HUES6 (cell line): ENCODE measurements at regions not wholly inside any gene's neighbourhood (a gene's known extent, or its start where the extent isn't known, plus 50 kb on each side); places are given as distances from the start of the nearest gene placed in this dataset.
"Not testable (repeated sequence)": the region's sequence is repeated elsewhere in the genome, so short reads cannot be mapped to it uniquely, and the experiment has no call there.

Source experiments
- H3K27ac ChIP-seq: 2 replicates; pipeline ENCODE4 v1.7.0; 2013; ENCODE audit warnings: low read depth, mild to moderate bottlenecking, low read length, inconsistent platforms
- H3K27me3 ChIP-seq: 2 replicates; pipeline ENCODE4 v1.6.1; 2013; ENCODE audit warnings: low read length; ENCODE audit not compliant: control insufficient read depth, insufficient read depth
- H3K36me3 ChIP-seq: 2 replicates; pipeline ENCODE4 v1.6.1; 2013; ENCODE audit warnings: low read length; ENCODE audit not compliant: control insufficient read depth, insufficient read depth
- H3K4me1 ChIP-seq: 2 replicates; pipeline ENCODE4 v1.6.1; 2013; ENCODE audit warnings: low read length; ENCODE audit not compliant: control insufficient read depth, insufficient read depth
- H3K4me3 ChIP-seq: 2 replicates; pipeline ENCODE4 v1.5.1; 2013; ENCODE audit warnings: low read depth, low read length
- H3K9ac ChIP-seq: one replicate; pipeline ENCODE4 v1.6.1; 2013; ENCODE audit warnings: mild to moderate bottlenecking, low read length
- H3K9me3 ChIP-seq: 2 replicates; pipeline ENCODE4 v1.6.1; 2013; ENCODE audit warnings: low read depth, low read length; ENCODE audit not compliant: control insufficient read depth, insufficient read depth

GRCh38 chr15:77863491-77864105, 213.9 kb downstream of the TBC1D2B start:
- Histone ChIP-seq H3K27ac (no peak overlapping the region), H3K9ac (no peak overlapping the region), H3K4me3 (no peak overlapping the region), H3K9me3 (no peaks in the 10 kb centered on the region), H3K27me3 (no peaks in the 10 kb centered on the region), H3K36me3 (no peaks in the 10 kb centered on the region), H3K4me1 (peaks cover 18% of the 10 kb centered on the region; the same call in 1 of the 2 replicates)

- Histone ChIP-seq H3K36me3 (no peaks in the 10 kb centered on the region), H3K4me3 (no peak overlapping the region), H3K9me3 (no peaks in the 10 kb centered on the region), H3K27ac (no peak overlapping the region), H3K9ac (no peak overlapping the region), H3K4me1 (peaks cover 18% of the 10 kb centered on the region; the same call in 1 of the 2 replicates), H3K27me3 (no peaks in the 10 kb centered on the region)
Measured at GRCh38 chr15:77862651-77863104, 214.8 kb downstream of the TBC1D2B start.

- H3K4me3 ChIP-seq, H3K27me3 ChIP-seq, H3K9me3 ChIP-seq, H3K9ac ChIP-seq, H3K36me3 ChIP-seq, H3K27ac ChIP-seq: not testable (repeated sequence)
- peaks cover 18% of the 10 kb centered on the region; the same call in 1 of the 2 replicates for H3K4me1 ChIP-seq
Measured at GRCh38 chr15:77861997-77862635, 215.4 kb downstream of the TBC1D2B start.

GRCh38 chr15:77860071-77860691, 217.3 kb downstream of the TBC1D2B start:
- H3K4me3 ChIP-seq, result no peak overlapping the region
- H3K27ac ChIP-seq, result no peak overlapping the region
- H3K36me3 ChIP-seq, result no peaks in the 10 kb centered on the region
- peaks cover 23% of the 10 kb centered on the region; the same call in 1 of the 2 replicates for H3K4me1 ChIP-seq
- H3K9me3 ChIP-seq, result no peaks in the 10 kb centered on the region
- H3K27me3 ChIP-seq, result no peaks in the 10 kb centered on the region
- no peak overlapping the region for H3K9ac ChIP-seq

GRCh38 chr15:77859491-77860060, 217.9 kb downstream of the TBC1D2B start:
- H3K9ac ChIP-seq, result no peak overlapping the region
- H3K4me3 ChIP-seq, result no peak overlapping the region
- peaks cover 23% of the 10 kb centered on the region; the same call in 1 of the 2 replicates for H3K4me1 ChIP-seq
- no peaks in the 10 kb centered on the region for H3K36me3 ChIP-seq
- no peaks in the 10 kb centered on the region for H3K27me3 ChIP-seq
- H3K9me3 ChIP-seq, result no peaks in the 10 kb centered on the region
- no peak overlapping the region for H3K27ac ChIP-seq

- Histone ChIP-seq H3K9ac (no peak overlapping the region), H3K4me3 (no peak overlapping the region), H3K36me3 (no peaks in the 10 kb centered on the region), H3K27me3 (no peaks in the 10 kb centered on the region), H3K4me1 (peaks cover 17% of the 10 kb centered on the region; the same call in 1 of the 2 replicates), H3K9me3 (no peaks in the 10 kb centered on the region), H3K27ac (no peak overlapping the region)
Measured at GRCh38 chr15:77858792-77859490, 218.6 kb downstream of the TBC1D2B start.

- Histone ChIP-seq H3K9me3 (no peaks in the 10 kb centered on the region), H3K36me3 (no peaks in the 10 kb centered on the region), H3K9ac (no peak overlapping the region), H3K27me3 (no peaks in the 10 kb centered on the region), H3K27ac (no peak overlapping the region), H3K4me3 (no peak overlapping the region), H3K4me1 (peaks cover 9% of the 10 kb centered on the region; the same call in 1 of the 2 replicates)
Measured at GRCh38 chr15:77857419-77857818, 220.1 kb downstream of the TBC1D2B start.

GRCh38 chr15:77856705-77857346, 220.7 kb downstream of the TBC1D2B start:
- no peak overlapping the region for H3K27ac ChIP-seq
- no peaks in the 10 kb centered on the region for H3K9me3 ChIP-seq
- peaks cover 9% of the 10 kb centered on the region; the same call in 1 of the 2 replicates for H3K4me1 ChIP-seq
- no peak overlapping the region for H3K9ac ChIP-seq
- H3K36me3 ChIP-seq, result no peaks in the 10 kb centered on the region
- no peak overlapping the region for H3K4me3 ChIP-seq
- no peaks in the 10 kb centered on the region for H3K27me3 ChIP-seq

- Histone ChIP-seq H3K4me1 (peaks cover 9% of the 10 kb centered on the region; the same call in 1 of the 2 replicates), H3K27me3 (no peaks in the 10 kb centered on the region), H3K27ac (no peak overlapping the region), H3K36me3 (no peaks in the 10 kb centered on the region), H3K9ac (no peak overlapping the region), H3K9me3 (no peaks in the 10 kb centered on the region), H3K4me3 (no peak overlapping the region)
Measured at GRCh38 chr15:77855871-77856270, 221.6 kb downstream of the TBC1D2B start.

GRCh38 chr15:77854980-77855379, 222.3 kb upstream of the LINGO1 start:
- Histone ChIP-seq H3K4me1 (peaks cover 9% of the 10 kb centered on the region; the same call in 1 of the 2 replicates), H3K27me3 (no peaks in the 10 kb centered on the region), H3K9ac (no peak overlapping the region)

More at GRCh38 chr15:77854980-77855379, 222.3 kb upstream of the LINGO1 start:
- Histone ChIP-seq H3K27ac (no peak overlapping the region), H3K36me3 (no peaks in the 10 kb centered on the region), H3K4me3 (no peak overlapping the region), H3K9me3 (no peaks in the 10 kb centered on the region; the same call in 1 of the 2 replicates)
